GM19043 (cell line): ENCODE measurements at regions not wholly inside any gene's neighbourhood (a gene's known extent, or its start where the extent isn't known, plus 50 kb on each side); places are given as distances from the start of the nearest gene placed in this dataset.
"Not testable (repeated sequence)": the region's sequence is repeated elsewhere in the genome, so short reads cannot be mapped to it uniquely, and the experiment has no call there.

Experiments
- ATAC-seq: cut with Tn5 transposase; IDR thresholded peaks from one replicate; pipeline ENCODE4 v1.9.1; 2021; ENCODE audit warnings: low read depth; ENCODE audit not compliant: unreplicated experiment

DNA sequence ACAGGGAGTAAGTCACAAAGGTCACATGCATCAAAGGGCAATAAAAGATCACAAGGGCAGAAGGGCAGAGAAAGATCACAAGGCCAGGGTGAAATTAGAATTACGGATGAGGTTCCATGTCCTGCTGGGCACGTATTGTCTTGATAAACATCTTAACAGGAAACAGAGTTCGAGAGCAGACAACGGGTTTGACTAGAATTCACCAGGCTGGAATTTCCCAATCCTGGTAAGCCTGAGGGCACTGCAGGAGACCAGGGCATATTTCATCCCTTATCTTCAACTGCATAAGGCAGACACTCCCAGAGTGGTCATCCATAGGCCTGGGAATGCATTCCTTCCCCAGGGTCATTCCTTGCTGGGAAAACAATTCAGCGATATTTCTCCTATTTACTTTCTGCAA, 1652.9 kb upstream of the PCDH10 start:
- ATAC-seq: not testable (repeated sequence)

GRCh38 chr4:131499141-131499873, 1649.8 kb upstream of the PCDH10 start:
- ATAC-seq: no peak

- ATAC-seq: no peak
Observed at GRCh38 chr4:131509521-131509920, 1639.6 kb upstream of the PCDH10 start.

DNA sequence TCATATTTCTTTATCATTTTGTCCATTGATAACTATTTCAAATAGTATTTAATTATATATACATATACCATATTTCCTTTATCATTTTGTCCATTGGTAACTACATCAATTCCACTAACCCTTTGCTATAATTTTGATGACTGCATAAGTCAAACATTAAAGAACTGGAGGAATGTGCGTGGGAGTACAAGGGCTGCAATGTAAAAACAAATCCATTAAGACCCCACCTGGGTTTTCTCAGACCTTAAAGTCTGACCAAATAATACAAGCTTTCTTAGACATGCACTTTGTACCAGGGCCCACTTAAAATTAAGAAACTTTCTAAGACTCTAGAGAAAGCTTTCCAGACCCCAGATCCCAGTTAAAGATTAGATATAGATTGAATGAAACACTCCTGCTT, 1622.4 kb upstream of the PCDH10 start:
- no peak for ATAC-seq

GRCh38 chr4:131531087-131531486, 1618.0 kb upstream of the PCDH10 start:
- no peak for ATAC-seq

- ATAC-seq: no peak
Observed at GRCh38 chr4:131534944-131535645, 1614.0 kb upstream of the PCDH10 start.

DNA sequence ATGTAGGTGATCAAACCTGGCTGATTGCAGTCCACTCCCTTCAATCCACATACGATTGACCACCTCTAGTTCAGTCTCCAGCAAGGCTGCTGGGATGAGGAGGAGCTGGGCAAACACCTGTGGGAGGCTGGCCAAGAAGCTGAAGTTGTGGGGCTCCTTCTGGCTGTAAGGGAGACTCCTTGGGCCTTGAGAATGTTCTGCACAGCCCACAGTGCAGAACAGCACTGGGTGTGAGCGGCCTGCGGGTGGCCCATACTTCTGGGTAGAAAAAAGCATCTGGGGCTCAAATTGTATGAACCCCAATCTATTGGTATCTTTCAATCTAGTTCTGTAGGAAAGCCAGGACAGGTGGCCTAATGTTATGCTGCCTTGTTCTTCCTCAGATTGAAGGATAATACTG, 1608.8 kb upstream of the PCDH10 start:
- ATAC-seq: no peak

DNA sequence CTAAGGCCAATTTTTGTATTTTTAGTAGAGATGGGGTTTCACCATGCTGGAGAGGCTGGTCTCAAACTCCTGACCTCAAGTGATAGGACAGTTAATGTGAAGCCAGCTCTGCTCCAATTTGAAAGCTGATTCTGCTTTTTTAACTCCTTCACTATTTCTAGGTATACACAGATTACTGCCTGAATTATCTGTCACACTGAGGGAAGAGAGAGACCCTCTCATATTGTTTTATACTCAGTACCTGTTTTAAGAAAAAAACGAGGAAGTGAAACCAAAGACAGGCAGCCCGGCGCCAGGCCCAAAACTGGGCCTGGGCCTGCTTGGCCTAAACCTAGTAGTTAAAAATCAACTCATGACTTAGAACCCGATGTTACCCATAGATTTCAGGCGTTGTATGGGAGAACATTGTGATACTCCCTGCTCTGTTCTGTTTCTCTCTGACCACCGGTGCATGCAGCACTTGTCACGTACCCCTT, 1601.5 kb upstream of the PCDH10 start:
- ATAC-seq: peak; percentile 59

- ATAC-seq: no peak
Observed at GRCh38 chr4:131551306-131551705, 1597.8 kb upstream of the PCDH10 start.

GRCh38 chr4:131566026-131566425, 1583.1 kb upstream of the PCDH10 start:
- ATAC-seq: no peak

DNA sequence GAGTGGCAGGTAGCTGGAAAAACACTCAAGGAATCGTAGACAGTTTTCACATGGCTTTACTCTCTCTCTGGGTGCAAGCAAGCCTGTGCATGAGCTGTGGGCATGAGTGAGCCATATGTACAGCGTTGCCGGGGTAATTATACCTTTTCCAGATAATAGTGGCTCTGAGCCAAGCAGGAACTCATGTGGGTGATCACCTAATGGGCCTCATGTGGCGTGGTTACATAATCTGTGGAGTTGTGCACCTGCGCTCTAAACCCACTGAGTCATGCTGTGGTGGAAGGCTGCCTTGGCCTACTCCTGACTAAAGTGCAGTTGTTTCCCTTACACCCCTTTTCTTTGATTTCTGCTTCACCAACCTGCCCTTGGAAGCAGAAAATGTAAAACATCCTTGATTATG, 1564.5 kb upstream of the PCDH10 start:
- ATAC-seq: no peak

GRCh38 chr4:131595140-131595539, 1554.0 kb upstream of the PCDH10 start:
- no peak for ATAC-seq

GRCh38 chr4:131603705-131604104, 1545.4 kb upstream of the PCDH10 start:
- no peak for ATAC-seq

DNA sequence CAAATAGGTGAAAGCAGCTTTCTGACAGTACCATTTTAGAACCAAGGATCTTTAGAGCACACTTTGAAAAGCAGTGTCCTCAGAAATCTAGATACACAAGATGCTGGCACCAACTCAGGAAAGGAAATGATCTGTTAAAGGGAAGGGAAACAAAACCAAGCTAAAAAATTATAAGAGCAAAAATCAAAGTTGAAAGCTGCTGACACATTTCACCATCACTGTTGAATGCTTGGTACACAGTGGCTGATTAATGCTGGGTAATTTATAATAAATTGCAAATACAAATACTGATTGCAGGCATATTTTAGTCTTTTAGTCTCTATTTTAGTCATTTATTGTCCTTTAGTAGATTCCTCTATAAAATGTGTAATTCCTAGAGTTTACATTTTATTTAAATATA, 1540.1 kb upstream of the PCDH10 start:
- no peak for ATAC-seq

DNA sequence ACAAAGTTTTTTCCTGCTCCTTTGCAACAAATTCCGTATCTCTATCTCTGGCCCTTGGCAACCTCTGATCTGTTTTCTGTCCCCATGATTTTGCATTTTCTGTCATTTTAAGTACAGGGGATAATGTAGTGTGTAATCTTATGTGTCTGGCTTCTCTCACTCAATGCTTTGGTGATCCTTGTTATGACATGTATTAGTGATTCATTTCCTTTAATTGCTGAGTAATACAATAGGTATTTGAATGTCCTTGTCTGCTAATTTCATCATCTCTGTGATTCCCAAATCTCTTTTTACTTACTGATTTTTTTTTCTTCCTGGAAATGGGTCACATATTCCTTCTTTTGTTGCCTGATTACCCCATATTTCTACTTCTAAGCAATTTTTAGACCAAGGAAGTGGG, 1538.6 kb upstream of the PCDH10 start:
- ATAC-seq: not testable (repeated sequence)

GRCh38 chr4:131613086-131613823, 1535.8 kb upstream of the PCDH10 start:
- ATAC-seq: peak; percentile 25

DNA sequence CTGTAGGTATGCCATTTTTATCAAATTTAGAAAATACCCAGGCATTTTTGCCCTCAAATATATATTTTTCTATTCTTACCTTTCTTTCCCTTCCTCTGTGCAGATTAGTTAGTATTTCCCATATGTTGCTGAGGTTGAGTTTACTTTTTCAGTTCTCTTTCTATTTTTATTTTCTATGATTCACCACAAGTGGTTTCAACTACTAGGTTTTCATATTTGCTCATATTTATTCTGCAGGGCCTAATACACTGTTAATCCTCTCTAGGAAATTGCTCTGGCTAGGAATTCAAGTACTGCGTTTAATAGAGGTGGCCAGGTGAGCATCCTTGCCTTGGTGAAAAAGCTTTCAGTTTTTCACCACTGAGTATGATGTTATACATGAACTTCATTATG, 1535.3 kb upstream of the PCDH10 start:
- ATAC-seq: peak; percentile 53

DNA sequence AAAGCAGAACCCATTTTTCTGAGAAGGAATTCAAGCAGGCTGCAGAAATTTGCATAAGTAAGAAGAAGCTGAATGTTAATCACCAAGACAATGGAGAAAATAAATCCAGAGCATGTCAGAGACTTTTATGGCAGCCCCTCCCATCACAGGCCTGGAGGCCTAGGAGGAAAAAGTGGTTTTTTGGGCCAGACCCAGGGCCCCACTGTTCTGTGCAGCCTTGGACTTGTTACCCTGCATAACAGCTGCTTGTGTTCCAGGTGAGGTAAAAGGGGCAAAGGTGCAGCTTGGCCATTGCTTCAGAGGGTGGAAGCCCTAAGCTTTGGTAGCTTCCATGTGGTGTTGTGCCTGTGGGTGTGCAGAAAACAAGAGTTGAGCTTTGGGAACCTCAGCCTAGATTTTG, 1516.2 kb upstream of the PCDH10 start:
- ATAC-seq: no peak

GRCh38 chr4:131635191-131635590, 1513.9 kb upstream of the PCDH10 start:
- no peak for ATAC-seq

DNA sequence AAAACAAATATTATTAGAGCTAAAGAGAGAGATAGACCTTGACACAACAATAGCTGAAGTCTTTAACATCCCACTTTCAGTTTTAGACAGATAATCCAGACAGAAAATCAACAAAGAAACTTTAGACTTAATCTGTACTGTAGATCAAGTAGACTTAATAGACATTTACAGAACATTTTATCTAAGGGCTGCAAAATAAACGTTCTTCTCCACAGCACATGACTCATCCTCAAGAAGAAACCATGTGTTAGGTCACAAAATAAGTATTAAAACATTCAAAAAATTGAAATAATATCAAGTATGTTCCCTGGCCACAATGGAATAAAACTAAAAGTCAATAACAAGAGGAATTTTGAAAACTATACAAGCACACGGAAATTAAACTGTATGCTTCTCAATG, 1510.3 kb upstream of the PCDH10 start:
- ATAC-seq: no peak

DNA sequence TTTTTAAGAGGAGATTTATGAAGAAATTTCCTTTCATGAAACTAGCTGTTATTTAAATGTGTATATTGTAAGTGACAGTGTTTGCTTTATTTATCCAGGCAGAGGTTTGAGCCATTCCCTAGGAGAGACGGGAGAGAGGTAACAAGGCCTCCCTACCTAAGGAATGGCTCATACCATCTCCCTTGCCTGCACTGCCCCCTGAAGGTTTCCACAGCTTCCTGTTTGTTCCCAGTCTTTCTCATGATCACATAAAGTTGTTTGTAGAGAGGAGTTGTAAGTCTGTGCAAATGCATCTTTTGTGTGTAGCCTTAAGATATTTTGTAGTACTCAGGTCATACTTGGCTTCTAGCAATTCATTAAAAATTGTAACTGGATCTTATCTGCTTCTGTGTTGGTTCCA, 1504.5 kb upstream of the PCDH10 start:
- no peak for ATAC-seq
